ENCODE measurements at regions not wholly inside any gene's neighbourhood (a gene's known extent, or its start where the extent isn't known, plus 50 kb on each side); places are given as distances from the start of the nearest gene placed in this dataset.

GRCh38 chr2:18704276-18704675 lies 114.9 kb upstream of the NT5C1B start:
- DNase-seq (ENCODE audit: low read depth in 4 of 4, low spot score in 2 of 4) = no peak

- DNase-seq (ENCODE audit: low read depth in 4 of 4, low spot score in 2 of 4) = no peak
These were observed 114.2 kb upstream of the NT5C1B start for GRCh38 chr2:18703555-18703954.

GRCh38 chr2:18701981-18702380 lies 112.6 kb upstream of the NT5C1B start:
- DNase-seq (ENCODE audit: low read depth in 4 of 4, low spot score in 2 of 4) = no peak

- no peak for DNase-seq (ENCODE audit: low read depth in 4 of 4, low spot score in 2 of 4)
These were observed 112.2 kb upstream of the NT5C1B start for GRCh38 chr2:18701546-18701945.

DNA sequence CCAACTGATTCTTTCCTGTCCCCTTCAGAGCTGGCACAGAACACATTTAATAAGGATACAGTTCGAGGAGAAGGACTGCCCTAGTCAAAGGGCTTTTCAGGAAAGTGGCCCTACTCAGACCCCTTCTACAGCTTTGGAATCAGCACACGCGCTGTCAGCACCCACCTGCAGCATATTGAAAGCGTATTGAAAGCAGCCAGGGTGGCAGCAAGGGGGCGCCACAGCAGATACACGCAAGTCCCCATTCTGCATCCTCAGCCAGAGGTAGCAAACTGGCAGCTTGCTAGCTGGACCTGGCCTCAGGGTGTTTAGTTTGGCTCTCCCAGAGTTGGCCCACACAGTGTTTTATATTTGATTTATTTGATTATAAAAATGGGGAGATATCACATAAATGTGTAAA lies 101.0 kb upstream of the NT5C1B start:
- DNase-seq (ENCODE audit: low read depth in 4 of 4, low spot score in 2 of 4) = no peak

DNA sequence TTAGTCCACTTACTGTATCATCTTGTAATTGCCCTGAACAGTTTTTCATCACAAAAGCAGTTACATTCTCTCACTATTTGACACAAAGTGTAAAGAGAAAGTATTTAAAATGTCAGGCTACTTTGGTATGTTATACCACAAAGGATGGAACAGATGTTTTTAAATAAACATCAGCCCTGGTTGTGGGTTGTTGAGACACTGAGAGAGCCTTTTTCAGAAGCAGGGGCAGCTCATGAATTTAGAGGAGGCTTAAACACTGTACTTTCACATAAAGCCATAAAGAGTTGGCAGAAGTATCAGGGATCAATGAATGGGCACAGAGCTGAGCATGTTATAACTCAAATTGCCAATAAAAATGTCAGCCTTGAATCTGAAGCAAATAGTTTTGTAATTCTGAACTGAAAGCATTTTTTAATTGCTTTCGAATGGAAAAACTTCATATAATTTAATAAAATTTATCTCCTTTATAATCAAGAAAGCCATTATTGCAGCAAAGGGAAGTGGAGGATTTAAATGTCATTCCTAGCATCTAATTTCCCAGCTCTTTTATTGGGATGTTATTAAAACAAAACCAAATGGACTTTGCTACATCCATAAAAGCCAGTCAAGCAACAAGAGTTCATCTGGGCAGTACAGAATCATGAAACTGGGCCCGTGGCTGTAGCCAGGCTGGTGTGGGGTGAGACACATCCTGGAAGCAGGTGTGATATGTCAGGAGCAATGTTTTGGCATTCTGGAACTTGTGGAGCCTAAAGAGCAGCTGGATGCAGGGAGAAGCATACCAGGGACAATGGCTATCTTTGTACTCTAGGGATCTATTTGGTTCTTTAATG lies 95.1 kb upstream of the NT5C1B start:
- DNase-seq (ENCODE audit: low read depth in 4 of 4, low spot score in 2 of 4) = no peak

- no peak for DNase-seq (ENCODE audit: low read depth in 4 of 4, low spot score in 2 of 4)
These were observed 93.3 kb upstream of the NT5C1B start for GRCh38 chr2:18682681-18683080.

DNA sequence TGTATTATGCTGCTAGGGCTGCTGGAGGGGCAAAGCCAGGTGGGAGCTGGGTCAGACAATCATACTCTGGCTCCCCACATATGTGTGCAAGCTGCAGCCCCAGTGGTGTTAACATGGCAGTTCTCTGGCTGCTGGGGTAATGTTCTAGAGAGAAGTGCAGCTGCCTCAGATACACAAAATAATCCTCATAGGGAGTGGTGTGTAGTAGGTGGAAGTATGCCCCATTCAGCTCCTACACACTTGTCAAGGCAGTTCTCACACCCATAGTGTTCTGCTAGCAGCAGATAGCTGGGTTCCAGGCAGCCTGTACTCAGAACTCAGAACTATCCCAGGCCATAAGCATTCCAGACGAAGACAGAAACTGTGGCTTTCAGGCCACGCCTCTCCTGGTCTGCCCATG lies 87.9 kb upstream of the NT5C1B start:
- DNase-seq (ENCODE audit: low read depth in 4 of 4, low spot score in 2 of 4) = no peak

DNA sequence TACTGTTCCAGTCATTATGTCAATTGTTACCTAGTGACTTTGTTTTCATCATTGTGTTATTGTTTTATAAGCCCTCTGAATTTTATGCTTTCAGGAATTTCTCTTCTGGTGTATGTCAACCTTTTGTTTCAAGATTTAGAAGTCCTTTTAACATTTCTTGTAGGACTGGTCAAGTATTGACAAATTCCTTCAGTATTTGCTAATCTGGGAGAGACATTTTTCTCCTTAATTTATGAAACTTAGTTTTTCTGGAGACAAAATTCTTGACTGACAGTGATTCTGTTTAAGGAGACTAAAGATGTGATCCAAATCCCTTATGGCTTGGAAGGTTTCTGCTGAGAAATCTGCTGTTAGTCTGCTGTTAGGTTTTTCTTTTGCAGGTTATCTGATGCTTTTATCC lies 84.9 kb upstream of the NT5C1B start:
- no peak for DNase-seq (ENCODE audit: low read depth in 4 of 4, low spot score in 2 of 4)

DNA sequence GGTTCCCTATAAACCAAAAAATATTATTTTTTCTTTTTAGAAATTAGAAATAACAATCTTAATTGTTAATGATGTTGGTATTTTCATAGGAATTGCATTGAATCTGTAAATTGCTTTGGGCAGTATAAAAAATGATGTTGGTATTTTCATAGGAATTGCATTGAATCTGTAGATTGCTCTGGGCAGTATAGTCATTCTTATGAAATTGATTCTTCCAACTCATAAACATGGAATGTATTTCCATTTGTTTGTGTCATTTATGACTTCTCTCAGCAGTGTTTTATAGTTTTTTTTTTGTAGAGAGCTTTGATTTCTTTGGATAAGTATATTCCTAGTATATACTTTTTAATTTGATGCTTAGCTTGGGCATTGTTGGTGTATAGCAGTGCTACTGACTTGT lies 82.0 kb upstream of the NT5C1B start:
- DNase-seq (ENCODE audit: low read depth in 4 of 4, low spot score in 2 of 4) = no peak

DNA sequence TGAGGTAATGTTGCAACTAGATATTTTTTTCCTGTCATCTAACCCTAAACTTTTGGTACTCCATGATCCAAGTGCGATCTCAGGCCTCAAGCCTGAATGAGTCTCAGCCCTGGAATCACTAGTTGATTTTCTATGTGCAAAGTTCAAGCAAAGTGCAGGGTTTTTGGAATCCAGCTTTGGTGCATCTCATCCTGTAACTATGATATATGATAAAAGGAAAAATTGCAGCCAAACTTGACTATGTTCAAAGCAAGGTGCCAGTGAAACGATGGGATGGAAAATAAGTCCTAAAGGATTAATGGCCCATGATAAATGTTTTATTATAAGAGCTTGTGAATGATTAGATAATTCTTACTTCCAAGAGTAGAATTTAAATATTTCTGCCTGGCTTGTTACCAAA lies 78.9 kb upstream of the NT5C1B start:
- DNase-seq (ENCODE audit: low read depth in 4 of 4, low spot score in 2 of 4) = no peak

DNA sequence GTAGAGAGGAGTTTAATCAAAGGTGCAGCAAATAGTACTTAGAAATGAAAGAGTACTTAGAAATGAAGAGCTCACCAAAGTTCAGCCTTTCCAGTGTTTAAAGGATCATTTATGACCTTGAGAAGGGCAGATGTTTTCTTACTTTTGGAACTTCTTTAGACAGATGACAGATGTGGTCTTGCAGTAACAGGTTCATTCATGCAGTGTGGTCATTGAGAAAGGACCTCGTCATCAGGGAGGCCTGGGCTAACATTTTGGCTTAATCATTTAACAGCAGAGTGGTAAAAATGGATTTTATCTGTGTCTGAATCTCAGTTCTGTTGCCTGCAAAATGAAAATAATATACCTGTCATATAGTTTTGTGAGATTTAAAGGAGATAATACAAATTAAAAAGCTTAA lies 75.1 kb upstream of the NT5C1B start:
- DNase-seq (ENCODE audit: low read depth in 4 of 4, low spot score in 2 of 4) = no peak

DNA sequence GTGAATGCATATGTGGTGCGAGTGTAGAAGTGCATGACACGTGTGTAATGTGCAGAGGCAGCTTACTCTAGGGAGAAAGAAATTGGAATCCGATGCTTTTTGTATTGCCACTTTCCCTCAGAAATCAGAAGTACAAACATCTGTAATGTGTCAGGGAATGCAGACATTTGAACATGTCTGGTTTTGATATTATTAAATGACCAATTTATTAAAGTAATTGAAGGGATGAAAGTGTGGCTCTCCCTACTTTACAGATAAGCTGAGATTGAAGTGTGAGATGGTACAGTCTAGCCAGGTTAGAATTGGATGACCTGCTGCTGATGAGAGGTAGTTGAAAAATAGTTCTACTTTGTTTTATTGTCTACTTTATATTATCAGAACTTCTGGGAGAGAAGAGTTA lies 74.5 kb upstream of the NT5C1B start:
- no peak for DNase-seq (ENCODE audit: low read depth in 4 of 4, low spot score in 2 of 4)

GRCh38 chr2:18662689-18663088 lies 73.3 kb upstream of the NT5C1B start:
- DNase-seq (ENCODE audit: low read depth in 4 of 4, low spot score in 2 of 4) = no peak

- DNase-seq (ENCODE audit: low read depth in 4 of 4, low spot score in 2 of 4) = no peak
These were observed 70.5 kb upstream of the NT5C1B start for GRCh38 chr2:18659915-18660314.

DNA sequence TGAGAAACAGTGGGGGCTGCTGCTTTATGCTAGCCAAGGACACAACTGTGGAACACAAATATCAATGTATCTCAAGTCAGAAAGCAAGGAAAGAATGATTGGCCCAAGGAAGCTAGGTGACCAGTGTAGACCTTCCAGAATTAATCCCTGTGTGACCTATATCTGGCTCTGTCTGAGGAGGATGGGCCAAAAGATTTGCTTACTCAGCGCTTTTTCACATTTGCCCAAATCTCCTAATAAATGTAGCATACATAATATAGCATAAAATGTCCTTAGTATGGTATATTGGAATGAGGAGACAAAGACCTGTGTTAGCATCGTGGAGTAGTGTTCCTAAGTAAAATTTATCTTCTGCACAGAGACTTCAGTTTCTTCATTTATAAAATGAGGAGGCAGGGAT lies 66.7 kb upstream of the NT5C1B start:
- DNase-seq (ENCODE audit: low read depth in 4 of 4, low spot score in 2 of 4) = no peak

DNA sequence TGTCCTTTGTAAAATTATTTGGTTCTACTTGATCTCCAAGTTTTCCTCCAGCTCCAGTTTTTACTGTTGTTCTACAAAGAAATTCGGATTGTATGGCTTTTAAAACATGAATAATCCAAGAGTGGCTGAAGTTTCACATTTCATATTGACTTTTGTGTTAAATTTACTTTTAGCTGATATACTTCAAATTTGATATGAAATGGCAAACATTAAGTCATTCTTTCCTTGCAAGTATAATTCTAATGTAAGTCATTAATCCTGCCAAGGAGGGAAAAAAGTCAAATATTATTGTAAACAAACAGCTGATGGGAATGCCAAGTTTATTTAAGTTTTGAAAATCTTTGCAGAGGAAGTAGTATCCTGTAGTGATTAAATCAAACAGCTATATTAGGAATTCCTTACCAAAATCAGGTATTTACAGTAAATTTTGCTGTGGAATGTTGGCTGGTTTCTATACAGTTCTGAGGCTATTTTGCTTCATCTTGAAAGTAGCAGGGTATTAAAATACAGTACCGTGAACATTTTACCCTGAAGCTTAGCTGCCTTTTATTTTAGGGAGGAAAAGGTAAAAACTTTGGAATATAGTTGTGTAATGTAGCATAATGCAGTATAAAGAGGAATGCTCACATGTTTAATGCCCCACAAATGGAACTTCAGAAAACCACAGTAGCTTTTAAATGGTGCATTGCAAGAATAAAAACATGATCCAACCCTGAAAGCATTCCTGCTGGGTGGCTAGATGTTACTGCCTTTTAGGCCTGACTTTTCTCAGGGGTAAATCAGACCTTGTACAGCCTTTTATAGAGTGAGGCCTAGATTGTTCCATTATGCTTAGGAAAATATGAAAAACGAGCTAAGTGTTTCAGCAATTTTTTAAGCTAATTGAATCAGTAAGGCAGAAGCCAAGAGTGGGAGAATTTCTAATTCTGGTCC lies 62.7 kb upstream of the NT5C1B start:
- DNase-seq (ENCODE audit: low read depth in 4 of 4, low spot score in 2 of 4) = no peak

DNA sequence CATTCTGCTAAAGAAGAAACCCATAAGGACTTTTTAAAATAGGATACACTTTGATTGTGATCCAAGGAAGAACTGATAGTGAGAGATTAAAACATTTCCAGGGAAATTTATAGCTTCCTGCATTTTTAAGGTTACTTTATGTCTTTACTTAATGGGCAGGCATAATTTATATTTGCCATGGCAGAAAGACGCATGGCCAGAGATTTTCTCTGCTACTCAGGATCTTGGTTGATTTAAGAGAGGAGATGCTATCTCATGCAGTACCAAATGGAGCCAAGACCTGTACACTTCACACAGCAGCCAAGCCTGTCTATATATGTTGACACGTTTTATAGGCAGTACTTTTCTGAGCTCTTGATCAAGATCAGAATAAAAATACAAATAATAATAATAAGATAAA lies 60.9 kb upstream of the NT5C1B start:
- DNase-seq (ENCODE audit: low read depth in 4 of 4, low spot score in 2 of 4) = no peak

DNA sequence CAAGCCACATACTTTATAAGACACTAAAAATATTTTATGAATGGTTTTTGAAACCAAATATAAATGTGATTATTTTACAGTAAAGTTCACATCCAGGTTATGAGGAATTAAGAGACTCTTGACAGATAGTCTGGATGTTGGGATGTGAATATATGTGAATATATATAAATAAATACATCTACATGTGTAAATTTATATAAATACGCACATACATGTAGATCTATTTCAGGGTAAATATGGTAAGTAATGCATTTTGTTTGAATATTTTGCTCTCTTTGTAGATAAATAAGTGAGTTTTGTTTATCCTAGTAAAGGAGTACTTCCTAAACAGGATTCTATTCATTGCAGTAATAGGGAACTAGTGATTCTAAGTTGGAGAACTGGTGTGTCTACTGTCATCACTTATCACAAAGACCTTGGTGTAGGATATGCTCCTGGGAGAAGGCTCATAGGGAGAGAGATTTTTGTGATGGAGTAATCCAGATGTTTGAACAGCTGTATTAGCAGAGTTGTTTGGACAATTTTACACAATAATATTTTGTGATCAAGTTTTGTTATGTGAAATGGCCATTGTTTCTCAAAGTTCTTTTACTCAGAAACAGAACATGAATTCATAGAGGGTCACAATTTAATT lies 60.2 kb upstream of the NT5C1B start:
- no peak for DNase-seq (ENCODE audit: low read depth in 4 of 4, low spot score in 2 of 4)

- no peak for DNase-seq (ENCODE audit: low read depth in 4 of 4, low spot score in 2 of 4)
These were observed 58.8 kb upstream of the NT5C1B start for GRCh38 chr2:18648161-18648560.

DNA sequence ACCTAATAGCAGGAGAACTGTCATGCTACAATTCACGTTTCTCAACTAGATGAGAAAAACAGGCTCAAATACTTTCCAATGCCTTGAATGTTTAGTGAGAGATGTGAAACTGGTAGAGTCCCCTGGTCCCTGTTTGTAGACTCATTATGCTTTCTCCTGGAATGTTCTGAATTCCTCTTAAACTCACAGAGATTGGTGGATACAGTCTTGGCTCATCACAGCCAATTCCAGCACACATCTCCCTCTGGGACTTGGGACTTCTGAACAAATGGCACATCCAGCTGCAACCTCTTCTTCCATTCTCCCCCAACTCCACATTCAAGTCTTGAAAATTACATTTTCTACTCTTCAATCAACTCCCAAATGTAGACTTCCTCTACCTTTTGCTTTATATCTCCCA lies 58.4 kb upstream of the NT5C1B start:
- no peak for DNase-seq (ENCODE audit: low read depth in 4 of 4, low spot score in 2 of 4)

Data from left renal cortex interstitium (tissue), 4 donors.